ENCODE measurements at regions not wholly inside any gene's neighbourhood (a gene's known extent, or its start where the extent isn't known, plus 50 kb on each side); places are given as distances from the start of the nearest gene placed in this dataset.

DNA sequence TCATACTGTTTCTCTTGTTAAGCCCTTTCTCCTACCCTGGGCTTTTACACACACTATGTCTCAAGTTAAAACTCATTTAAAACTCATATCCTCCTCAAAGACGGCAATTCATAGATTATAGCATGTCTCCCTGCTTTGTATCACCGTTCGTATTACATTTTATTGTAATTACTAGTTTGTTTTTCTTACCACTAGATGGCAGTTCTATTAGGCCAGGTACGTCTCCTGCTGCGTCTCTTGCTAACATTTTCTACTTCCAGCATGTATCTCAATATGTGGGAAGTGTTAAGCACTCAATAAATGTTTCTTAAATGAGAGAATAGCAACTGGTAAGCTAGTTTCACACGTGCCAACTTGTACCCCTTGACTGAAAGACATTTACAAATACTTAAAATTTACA is 450.3 kb upstream of the PCDH7 start:
- FAIRE-seq, result no peak
- no peak for DNase-seq (ENCODE audit: insufficient read length, low spot score)

DNA sequence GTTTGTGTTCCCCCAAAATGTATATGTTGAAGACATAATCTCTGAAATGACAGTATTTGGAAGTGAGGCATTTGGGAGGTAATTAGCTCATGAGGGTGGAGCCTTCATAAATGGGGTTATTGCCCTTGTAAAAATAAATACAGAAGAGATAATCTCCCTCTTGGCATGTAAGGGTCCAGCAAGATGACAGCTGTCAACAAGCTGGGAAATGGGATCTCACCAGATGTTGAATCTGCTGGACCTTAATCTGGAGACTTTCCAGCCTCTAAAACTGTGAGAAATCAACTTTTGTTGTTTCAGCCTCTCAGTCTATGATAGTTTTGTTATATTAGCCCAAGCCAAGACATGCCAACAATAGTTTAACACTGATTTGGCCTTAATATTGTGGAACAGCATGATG is 438.2 kb upstream of the PCDH7 start:
- FAIRE-seq, result no peak
- no peak for DNase-seq (ENCODE audit: insufficient read length, low spot score)

DNA sequence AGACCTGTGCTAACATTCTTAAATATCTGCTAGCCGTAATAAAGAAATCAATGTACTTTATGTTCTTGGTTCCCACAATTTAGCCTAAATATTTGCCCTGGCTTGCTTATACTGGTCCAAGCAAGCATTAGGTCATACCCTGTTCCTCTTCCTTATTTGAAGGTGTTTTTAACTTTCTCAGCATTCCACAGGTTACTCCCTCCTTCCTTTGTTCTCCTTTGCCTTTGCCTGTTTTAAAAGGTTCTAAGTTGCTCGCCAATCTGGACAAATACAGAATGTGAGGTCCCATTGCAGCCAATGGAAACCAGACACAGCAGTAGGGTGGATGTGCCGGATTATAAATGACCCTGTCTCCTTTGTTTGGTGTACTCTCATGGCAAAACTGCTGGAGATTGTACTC is 436.8 kb upstream of the PCDH7 start:
- FAIRE-seq (no peak), DNase-seq (ENCODE audit: insufficient read length, low spot score) (no peak)

DNA sequence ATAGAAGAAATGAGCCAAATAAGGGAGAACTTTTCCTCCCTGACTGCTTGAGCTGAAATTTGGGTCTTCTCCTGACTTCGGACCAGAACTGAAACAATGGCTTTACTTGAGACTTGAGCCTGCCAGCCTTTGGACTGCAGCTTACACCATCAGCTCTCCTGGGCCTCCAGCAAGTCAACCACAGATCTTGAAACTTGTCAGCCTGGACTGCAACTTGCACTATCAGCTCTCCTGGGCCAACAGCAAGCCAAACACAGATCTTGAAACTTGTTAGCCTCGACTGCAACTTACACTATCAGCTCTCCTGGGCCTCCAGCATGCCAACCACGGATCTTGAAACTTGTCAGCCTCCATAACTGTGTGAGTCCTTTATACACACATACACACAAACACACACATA is 425.9 kb upstream of the PCDH7 start:
- FAIRE-seq (no peak), DNase-seq (ENCODE audit: insufficient read length, low spot score) (no peak)

DNA sequence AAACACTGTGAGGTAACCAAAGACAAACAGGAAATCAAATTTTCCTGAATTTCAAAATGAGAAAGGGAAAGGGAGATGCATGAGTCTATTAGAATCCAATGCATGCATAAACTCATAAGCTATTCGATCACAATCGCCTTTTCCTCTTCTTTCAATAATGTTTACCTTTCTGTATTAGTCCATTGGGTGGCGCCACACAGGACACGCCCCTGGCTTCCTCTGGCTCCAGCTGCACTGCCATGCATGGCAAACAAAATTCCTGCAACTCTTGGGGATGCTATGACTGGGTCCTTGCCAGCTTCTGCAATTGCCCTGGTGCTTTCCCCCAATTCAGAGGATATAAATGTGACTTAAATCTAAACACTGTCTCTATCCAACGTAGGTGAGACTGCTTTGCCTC is 424.5 kb upstream of the PCDH7 start:
- DNase-seq (ENCODE audit: insufficient read length, low spot score), result no peak
- FAIRE-seq, result no peak

DNA sequence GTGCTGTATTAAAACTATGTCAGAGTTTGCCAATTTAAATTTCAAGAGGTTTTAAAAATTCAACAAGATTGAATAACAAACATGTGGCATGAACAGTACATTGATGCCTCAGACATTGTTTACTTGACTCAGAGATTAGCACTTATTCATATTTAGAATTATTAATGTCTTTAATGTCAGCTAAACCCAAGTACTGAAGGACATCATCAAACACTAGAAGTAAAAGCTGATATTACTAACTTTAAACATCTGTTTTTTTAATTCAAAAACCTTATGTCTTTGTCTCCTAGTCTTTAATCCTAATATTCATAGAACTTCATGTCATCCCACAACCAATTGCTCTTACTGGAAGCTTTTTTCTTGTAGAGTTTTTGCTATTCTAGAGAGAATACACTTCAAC is 406.2 kb upstream of the PCDH7 start:
- no peak for DNase-seq (ENCODE audit: insufficient read length, low spot score)
- no peak for FAIRE-seq

DNA sequence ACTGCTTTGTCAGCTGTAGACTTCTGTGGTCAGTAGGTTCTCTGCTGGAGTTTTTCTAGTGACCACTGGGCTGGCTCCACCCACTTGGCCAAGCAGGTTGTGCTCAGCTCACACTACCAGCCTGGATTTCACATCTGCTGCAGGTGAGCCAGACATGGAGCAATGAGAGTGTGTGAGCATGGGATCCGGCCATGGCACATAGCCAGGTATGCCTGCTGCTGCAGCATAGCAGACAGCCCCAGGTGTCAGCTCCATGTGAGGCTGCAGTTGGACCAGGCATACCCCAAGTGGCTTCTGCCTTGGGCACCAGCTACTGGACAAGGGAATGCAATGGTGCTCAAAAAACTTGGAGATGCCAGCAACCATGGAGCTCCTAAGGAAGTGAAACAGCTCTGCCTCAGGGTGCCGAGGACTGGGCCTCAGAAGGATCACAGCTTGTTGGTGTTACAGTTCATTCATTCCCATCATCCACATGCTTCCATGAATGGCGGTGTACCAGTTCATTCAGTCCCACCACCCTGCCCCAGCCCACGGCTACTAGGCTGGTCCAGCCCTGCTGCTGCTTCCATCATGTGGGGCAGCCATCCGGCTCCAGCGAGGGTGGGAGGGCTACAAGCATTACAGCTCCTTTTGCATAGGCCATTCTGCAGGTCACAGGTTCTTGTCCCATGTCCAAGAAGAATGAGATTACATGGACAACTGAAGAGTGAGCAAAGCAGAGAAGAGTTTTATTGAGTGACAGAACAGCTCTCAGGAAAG is 389.1 kb upstream of the PCDH7 start:
- DNase-seq (ENCODE audit: insufficient read length, low spot score) (no peak), FAIRE-seq (no peak)

DNA sequence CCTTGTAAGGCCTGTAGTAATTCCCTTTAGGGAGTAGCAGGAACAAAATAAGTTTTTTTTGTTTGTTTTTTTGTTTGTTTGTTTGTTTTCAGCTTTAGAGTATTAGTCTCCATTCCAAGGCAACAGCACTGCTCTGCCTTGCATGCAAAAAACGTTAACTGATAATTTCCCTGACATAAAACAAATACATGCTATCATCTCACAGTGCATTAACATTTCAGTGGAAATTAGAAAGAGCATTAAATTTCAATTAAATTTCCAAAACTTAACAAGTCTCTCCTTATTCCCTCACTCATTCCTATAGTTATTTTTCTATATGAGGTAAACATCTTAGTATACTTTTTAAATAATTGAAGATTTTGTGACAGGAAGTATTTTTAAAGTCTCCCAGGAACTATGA is 378.4 kb upstream of the PCDH7 start:
- no peak for FAIRE-seq
- DNase-seq (ENCODE audit: insufficient read length, low spot score), result no peak

DNA sequence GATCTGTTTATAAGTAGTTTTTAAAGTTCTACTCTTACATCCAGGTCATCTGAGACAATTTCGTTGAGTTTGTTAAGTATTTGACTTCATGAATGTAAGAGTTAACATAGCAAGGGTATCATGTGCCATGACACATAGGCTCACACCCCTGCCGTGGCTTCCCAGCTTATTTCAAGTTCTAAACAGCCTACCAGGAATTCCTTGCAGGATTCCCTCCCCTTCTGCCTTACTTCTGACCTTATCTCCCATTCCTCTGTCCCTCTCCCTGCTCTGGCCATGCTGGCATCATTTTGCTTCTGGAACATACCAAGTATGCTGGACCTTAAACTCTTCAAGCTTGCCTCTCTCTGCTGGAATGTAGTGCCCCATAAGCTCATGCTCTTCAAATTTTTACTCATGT is 369.9 kb upstream of the PCDH7 start:
- DNase-seq (ENCODE audit: insufficient read length, low spot score) (no peak), FAIRE-seq (no peak)

DNA sequence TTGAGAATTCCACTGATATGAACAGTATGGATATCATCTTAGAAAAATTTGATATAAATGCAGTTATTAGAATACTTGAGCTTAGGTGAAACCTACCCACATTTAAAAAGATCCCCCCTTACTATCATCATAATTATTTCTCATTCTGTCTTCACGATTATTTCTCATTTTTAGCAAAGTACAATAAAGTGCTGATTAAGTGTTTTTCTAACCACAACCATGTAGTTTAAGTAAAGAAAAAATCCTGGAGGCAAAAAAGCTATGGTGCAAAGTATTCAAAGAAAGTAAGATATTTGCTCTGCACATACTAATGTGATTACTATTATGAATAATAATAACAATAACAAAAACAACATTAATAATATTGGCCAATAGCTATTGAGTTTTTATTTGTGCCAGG is 365.6 kb upstream of the PCDH7 start:
- no peak for DNase-seq (ENCODE audit: insufficient read length, low spot score)
- no peak for FAIRE-seq

DNA sequence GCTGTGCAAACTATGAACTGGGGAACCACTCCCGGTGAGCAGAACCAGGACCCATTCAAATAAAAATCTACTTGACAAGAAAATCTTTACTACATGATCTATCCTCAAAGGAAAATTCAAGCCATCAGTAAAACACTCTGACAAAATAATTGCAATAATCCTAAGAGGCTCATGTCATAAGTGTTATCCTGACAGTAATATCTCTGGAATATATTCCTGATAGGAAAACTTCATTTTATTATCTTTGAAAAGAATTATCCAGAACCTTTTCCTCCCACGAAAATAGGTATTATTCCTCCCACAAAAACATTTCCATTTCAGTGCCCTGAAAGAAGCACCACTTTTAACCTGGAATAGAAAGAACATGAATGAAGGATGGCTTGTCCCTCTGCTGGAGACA is 357.7 kb upstream of the PCDH7 start:
- FAIRE-seq (no peak), DNase-seq (ENCODE audit: insufficient read length, low spot score) (no peak)

DNA sequence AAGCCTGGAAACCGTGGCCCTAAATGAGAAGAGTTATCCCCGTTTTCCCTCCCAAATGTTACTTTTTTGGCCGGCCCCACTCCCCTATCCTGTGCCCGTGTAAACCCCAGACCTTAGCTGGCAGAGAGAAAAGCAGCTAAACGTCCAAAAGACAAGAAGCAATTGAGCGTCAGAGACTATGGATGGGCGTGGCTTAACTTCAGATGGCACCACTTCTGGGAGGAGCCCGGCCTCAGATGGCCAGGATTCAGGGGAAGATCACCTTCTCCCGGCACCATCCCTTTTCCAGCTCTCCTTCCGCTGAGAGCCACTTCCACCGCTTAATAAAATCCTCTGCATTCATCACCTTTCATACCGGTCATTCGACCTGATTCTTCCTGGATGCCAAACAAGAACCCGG is 350.1 kb upstream of the PCDH7 start:
- DNase-seq (ENCODE audit: insufficient read length, low spot score) (no peak), FAIRE-seq (no peak)

DNA sequence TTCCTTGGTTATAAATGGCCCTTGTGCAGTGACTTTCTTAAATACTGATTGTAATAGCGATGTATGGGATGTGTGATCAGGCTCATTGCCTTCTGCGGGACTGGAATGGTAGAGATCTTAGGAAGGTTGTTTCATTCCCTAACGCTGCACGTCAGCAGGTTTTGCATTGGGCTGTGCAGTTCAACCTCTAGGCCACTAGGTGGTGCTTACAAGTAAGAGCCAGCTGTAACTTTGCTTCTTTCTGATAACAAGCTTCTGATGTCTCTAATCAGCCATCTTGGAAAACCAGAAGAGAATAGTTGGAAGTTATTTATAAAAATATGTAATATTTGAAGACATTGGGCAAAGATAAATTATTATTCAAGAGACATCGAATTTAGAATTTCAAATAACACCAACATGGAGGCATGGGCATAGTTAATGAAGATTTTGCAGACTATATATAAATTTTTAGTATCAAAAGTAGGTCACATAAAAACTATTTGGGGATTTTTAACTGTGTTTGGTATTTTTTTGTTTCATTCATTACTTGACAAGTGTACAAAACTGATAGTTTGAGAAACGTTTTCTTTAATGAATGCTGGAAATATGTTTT is 339.7 kb upstream of the PCDH7 start:
- DNase-seq (ENCODE audit: insufficient read length, low spot score) (peak; percentile 33), FAIRE-seq (no peak)

DNA sequence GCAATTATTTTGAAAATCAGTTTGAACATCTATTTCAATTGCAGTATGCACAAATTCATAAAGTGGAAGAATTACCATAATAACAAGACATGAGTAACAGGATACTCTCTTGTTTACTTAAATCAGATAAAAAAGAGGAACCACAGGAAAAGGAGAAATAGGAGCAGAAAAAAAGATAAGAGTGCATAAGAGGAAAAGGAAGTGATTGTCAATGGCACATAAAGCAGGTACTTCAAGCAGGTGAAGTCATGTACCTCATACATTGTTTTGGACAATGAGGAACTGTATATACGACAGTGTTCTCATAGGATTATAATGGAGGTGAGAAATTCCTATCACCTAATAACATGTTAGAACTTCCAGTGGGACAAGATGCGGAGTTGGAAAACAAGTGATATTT is 334.5 kb upstream of the PCDH7 start:
- no peak for FAIRE-seq
- no peak for DNase-seq (ENCODE audit: insufficient read length, low spot score)

DNA sequence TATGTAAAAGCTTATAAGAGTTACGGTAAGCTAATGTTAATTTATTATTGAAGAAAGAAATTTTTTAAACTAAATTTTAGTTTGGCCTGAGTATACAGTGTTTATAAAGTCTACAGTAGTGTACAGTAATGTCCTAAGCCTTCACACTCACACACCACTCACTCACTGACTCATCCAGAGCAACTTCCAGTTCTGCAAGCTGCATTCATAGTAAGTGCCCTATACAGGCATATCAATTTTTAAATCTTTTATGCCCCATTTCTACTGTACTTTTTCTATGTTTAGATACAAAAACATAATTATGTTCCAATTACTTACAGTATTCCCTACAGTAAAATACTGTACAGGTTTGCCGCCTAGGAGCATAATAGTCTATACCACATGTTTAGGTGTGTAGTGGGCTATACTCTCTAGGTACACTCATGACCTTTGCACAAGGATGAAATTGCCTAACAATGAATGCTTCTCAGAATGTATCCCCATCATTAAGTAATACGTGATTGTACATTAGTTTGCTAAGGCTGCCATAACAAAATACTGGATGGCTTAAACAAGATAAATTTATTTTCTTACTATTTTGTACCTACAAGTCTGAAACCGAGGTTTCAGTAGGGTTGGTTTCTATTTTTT is 333.8 kb upstream of the PCDH7 start:
- DNase-seq (ENCODE audit: insufficient read length, low spot score) (no peak), FAIRE-seq (no peak)

DNA sequence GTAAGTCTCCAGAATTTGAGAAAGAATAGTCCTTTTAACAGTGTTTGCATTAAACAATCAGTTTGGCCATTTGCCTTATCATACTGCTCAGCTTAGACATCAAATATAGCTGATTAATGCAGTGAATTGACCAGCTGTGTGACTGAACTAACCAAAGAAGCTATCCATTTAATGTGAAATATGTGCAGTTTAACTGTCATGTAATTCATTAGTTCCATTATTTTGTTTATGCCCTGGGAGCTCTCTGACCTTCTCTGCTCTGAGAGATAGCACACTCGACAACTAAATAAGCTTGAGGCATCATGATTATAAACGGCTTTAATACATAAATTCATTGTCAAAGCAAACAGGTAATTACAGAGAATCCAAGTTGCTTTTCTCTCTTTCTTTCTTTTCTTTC is 324.3 kb upstream of the PCDH7 start:
- FAIRE-seq (no peak), DNase-seq (ENCODE audit: insufficient read length, low spot score) (no peak)

DNA sequence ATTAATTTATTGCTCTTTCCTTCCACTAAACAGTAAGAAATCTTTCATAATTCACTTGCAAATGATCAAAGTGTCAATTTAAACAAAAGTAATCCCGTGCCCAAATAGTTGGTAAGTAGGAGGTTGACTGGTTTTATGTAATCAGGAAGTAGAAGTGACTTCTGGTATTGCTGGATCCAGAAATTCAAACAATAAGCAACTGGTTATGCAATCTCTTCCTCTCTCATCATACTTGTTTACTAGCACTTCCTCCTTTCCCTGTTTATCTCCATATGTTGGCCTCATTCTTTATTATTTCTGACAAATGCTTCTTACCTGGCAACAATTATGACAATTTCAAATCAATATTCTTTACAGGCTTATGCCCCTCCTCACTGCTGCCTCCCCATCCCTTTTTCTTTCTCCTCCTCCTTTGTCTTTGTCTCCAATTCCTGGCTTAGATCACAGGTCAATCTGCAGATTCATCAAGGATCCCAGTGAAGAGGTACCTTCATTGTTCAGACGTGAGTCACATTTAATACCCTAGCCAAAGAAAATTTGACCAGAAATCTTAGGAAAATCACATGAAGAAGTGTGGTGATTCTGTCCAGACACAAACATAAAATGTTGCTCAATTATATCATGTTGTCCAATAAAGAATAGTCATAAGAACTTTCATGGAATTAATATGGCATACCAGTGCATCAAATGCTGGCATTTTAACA is 323.2 kb upstream of the PCDH7 start:
- FAIRE-seq (no peak), DNase-seq (ENCODE audit: insufficient read length, low spot score) (no peak)

DNA sequence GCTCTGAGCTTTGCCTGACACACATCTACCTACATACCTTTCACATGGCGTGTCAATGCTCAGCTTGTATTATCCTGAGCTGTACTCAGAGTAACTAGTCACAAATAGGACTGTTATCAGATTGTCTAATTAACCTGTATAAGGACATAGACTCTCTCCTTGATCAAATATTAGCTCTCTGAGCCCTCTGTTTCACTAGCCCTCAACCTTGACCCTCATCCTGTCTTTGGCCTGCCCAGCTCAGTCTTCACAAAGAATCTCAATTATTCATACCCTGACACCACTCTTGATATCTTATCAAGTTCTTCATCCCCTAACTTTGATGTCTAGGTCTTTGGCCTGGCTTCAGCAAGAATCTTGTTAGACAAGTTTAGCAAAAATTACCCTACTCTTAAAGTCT is 320.7 kb upstream of the PCDH7 start:
- no peak for DNase-seq (ENCODE audit: insufficient read length, low spot score)
- FAIRE-seq, result no peak

DNA sequence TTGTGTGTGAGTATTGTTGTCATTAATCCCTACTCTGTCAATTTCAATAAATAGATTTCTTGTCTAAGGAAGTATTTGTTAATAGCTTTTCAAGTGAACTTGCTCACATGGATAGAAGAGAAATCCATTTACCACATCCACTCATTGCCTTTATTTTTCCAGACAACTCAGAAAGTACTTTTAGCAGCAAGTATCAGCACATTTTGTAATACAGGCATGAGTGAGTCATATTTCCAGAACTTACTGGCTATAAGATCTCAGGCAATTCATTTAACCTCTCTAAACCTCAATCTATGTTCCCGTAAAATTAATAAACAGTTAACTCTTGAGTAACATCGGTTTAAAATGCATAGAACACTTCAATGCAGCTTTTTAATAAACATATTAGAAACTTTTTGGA is 317.9 kb upstream of the PCDH7 start:
- no peak for FAIRE-seq
- no peak for DNase-seq (ENCODE audit: insufficient read length, low spot score)

DNA sequence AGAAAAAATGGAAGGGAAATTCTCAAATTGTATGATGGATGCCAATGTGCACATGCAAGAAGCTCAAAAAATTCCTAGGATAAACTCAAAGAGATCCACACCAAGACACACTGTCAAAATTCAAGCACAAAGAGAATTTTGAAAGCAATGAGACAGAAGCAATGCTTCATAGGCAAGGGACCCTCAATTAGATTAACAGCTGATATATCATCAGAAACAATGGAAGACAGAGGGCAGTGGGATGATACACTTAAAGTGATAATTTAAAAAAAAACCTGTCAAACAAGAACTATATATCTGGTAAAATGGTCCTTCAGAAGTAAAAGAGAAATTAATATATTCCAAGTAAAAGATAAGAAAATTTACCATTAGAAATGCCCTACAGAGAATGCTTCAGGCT is 306.3 kb upstream of the PCDH7 start:
- no peak for DNase-seq (ENCODE audit: insufficient read length, low spot score)
- FAIRE-seq, result no peak

DNA sequence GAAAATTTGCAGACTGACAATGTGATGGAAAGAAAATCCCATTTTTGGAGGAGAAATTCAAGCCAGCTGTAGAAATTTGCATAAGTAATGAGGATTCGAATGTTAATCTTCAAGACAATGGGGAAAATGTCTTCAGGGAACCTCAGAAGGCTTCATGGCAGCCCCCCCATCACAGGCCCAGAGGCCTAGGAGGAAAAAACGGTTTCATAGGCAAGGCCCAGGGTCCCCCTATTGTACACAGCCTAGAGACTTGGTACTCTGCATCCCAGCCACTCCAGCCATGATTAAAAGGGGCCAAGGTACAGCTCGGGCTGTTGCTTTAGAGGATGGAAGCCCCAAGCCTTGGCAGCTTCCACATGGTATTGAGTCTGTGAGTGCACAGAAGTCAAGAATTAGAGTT is 303.6 kb upstream of the PCDH7 start:
- DNase-seq (ENCODE audit: insufficient read length, low spot score) (no peak), FAIRE-seq (no peak)

DNA sequence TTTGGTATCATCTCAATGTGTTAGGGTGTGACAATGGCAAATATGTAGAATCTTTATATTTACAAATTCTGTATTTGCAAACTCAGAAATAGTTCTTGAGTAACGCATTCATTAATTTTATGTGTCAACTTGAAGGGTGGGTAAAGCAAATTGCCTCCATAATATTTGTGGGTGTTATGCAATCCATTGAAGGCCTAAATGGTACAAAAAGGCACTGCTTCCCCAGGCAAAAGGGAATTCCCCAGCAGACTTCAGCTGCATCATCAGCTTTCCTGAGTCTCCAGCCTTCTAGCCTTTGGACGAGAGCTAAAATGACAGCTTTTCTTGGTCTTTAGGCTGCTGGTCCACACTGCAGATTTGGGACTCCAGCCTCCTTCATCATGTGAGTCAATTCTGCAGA is 292.2 kb upstream of the PCDH7 start:
- FAIRE-seq (no peak), DNase-seq (ENCODE audit: insufficient read length, low spot score) (no peak)
